Nephron progenitor cell (in vitro differentiated cells): ENCODE measurements at regions not wholly inside any gene's neighbourhood (a gene's known extent, or its start where the extent isn't known, plus 50 kb on each side); places are given as distances from the start of the nearest gene placed in this dataset.

Source experiments
- DNase-seq: peaks from one replicate; pipeline ENCODE4 v3.0.0; 2021
- H3K27ac Mint-ChIP-seq: 2 replicates; pipeline ENCODE4 v1.8.0; 2021; ENCODE audit warnings: mild to moderate bottlenecking, moderate library complexity, mixed read lengths
- H3K27me3 Mint-ChIP-seq: 2 replicates; pipeline ENCODE4 v1.8.0; 2021; ENCODE audit warnings: mild to moderate bottlenecking, low read depth, mixed read lengths; ENCODE audit not compliant: poor library complexity
- H3K36me3 Mint-ChIP-seq: 2 replicates; pipeline ENCODE4 v1.8.0; 2021; ENCODE audit warnings: low read depth, mixed read lengths
- H3K4me1 Mint-ChIP-seq: 2 replicates; pipeline ENCODE4 v1.8.0; 2021; ENCODE audit warnings: mixed read lengths
- H3K4me3 Mint-ChIP-seq: 2 replicates; pipeline ENCODE4 v1.8.0; 2021; ENCODE audit warnings: mild to moderate bottlenecking, moderate library complexity, mixed read lengths
- H3K9me3 Mint-ChIP-seq: 2 replicates; pipeline ENCODE4 v1.8.0; 2021; ENCODE audit warnings: mild to moderate bottlenecking, moderate library complexity, mixed read lengths
- TF ChIP-seq, protein P1 (sequence below): fragments of 200-600 bp; sonication (generic); IDR thresholded peaks from 2 replicates; pipeline ENCODE4 v1.5.0; 2021; ENCODE audit warnings: antibody characterized with exemption

DNA sequence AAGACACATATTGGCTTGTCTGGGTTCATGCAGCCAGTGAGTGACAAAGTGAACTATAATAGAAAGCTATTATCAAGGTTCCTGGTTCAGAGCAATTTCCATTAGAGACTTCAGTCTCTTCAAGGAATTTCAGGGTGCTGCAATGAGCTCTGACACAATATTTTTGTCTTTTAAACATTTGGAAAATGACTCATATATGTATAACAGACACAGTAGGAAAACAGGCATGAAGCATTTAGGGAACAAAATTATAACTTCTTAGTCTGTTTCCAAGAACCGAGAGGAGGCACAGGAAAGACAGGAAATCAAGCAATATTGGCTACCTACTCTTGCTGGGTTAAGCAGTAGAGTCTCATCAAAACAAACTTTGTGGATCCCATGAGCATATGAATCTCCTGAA, 170.4 kb downstream of the PTPRC start:
- Mint-ChIP-seq H3K27ac (no peak overlapping the region), H3K9me3 (peaks cover 16% of the 10 kb centered on the region), H3K36me3 (no peaks in the 10 kb centered on the region), H3K27me3 (no peaks in the 10 kb centered on the region), H3K4me3 (no peak overlapping the region), H3K4me1 (no peaks in the 10 kb centered on the region)
- DNase-seq, result no peak
- TF ChIP-seq, protein P1, sequence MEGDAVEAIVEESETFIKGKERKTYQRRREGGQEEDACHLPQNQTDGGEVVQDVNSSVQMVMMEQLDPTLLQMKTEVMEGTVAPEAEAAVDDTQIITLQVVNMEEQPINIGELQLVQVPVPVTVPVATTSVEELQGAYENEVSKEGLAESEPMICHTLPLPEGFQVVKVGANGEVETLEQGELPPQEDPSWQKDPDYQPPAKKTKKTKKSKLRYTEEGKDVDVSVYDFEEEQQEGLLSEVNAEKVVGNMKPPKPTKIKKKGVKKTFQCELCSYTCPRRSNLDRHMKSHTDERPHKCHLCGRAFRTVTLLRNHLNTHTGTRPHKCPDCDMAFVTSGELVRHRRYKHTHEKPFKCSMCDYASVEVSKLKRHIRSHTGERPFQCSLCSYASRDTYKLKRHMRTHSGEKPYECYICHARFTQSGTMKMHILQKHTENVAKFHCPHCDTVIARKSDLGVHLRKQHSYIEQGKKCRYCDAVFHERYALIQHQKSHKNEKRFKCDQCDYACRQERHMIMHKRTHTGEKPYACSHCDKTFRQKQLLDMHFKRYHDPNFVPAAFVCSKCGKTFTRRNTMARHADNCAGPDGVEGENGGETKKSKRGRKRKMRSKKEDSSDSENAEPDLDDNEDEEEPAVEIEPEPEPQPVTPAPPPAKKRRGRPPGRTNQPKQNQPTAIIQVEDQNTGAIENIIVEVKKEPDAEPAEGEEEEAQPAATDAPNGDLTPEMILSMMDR, result no peak

DNA sequence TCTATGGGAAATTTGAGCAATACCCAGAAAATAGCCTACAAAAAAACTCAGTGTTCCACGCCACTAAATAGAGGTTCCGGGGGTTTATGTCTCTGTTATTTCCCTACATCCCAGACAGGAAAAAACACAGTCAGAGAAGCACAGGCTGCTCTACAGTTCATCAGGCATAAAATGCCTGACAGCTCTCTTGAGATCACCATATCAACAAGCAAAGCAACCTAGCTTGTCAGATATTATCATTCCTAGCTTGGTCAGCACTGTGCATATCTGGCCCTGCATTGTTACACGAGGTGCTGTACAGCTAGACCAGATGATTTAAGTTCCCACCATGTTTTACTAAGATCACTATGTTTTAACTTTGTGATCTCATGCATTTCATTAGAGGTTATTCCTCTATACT, 172.6 kb downstream of the PTPRC start:
- H3K27ac Mint-ChIP-seq, result no peak overlapping the region
- no peaks in the 10 kb centered on the region for H3K36me3 Mint-ChIP-seq
- H3K27me3 Mint-ChIP-seq, result no peaks in the 10 kb centered on the region
- H3K4me1 Mint-ChIP-seq, result no peaks in the 10 kb centered on the region
- no peak overlapping the region for H3K4me3 Mint-ChIP-seq
- H3K9me3 Mint-ChIP-seq, result peaks cover 37% of the 10 kb centered on the region
- TF ChIP-seq, protein P1, result no peak
- no peak for DNase-seq

DNA sequence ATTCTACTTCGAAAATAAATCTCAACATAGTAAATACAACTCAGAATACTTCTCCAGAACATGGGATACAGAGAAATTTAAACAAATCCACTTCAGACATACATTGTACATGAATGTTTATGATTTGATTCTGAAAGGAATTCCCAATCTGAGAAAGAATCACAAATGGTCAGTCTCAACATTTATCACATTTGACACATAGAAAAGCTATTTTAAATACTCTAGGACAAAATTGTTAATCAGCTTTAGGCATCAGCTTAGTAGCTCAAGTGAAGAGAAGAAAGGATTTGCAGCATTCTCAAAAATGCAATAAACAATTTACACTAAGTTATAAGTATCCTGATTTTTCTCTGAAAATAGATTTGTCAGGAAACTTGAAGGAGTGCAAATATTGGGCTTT, 184.8 kb downstream of the PTPRC start:
- TF ChIP-seq, protein P1, result no peak
- no peaks in the 10 kb centered on the region for H3K4me1 Mint-ChIP-seq

GRCh38 chr1:198825254-198825653, 186.4 kb downstream of the PTPRC start:
- DNase-seq, result no peak
- H3K4me3 Mint-ChIP-seq, result no peak overlapping the region
- peaks cover 5% of the 10 kb centered on the region for H3K4me1 Mint-ChIP-seq
- TF ChIP-seq, protein P1, result no peak
- H3K9me3 Mint-ChIP-seq, result no peaks in the 10 kb centered on the region
- no peaks in the 10 kb centered on the region for H3K36me3 Mint-ChIP-seq
- no peak overlapping the region for H3K27ac Mint-ChIP-seq
- peaks cover 4% of the 10 kb centered on the region for H3K27me3 Mint-ChIP-seq

More for the DNA sequence above, 184.8 kb downstream of the PTPRC start:
- Mint-ChIP-seq H3K9me3 (no peaks in the 10 kb centered on the region), H3K4me3 (no peak overlapping the region), H3K27ac (no peak overlapping the region), H3K36me3 (no peaks in the 10 kb centered on the region), H3K27me3 (peaks cover 4% of the 10 kb centered on the region)
- DNase-seq, result no peak

- H3K36me3 Mint-ChIP-seq, result no peaks in the 10 kb centered on the region
- H3K4me3 Mint-ChIP-seq, result no peak overlapping the region
- H3K27ac Mint-ChIP-seq, result no peak overlapping the region
- no peaks in the 10 kb centered on the region for H3K9me3 Mint-ChIP-seq
- TF ChIP-seq, protein P1, result no peak
- no peak for DNase-seq
- H3K4me1 Mint-ChIP-seq, result peaks cover 10% of the 10 kb centered on the region
- peaks cover 4% of the 10 kb centered on the region for H3K27me3 Mint-ChIP-seq
Measured at GRCh38 chr1:198829356-198829755, 190.5 kb downstream of the PTPRC start.

DNA sequence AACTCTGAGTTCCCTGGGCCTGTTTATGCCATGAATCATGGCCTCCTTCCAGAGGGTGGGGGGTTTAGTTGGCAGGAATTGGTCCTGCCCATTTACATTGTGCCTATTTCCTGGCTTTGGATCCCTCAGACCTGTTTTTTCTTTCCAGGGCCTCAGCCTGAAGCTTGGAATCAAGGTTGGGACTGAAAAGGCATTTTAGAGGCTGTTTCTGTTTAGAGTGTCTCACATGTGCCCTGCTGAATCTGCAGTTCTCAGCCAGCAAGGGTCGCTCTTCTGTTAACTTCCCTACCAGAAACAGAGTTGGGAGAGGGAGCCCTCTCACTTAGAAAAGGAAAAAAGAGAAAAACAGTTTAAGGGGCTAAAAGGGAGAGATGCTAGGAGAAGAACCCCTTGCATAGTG, 191.1 kb downstream of the PTPRC start:
- peaks cover 7% of the 10 kb centered on the region for H3K27me3 Mint-ChIP-seq
- H3K27ac Mint-ChIP-seq, result no peak overlapping the region
- H3K4me3 Mint-ChIP-seq, result no peak overlapping the region
- H3K4me1 Mint-ChIP-seq, result peaks cover 10% of the 10 kb centered on the region
- DNase-seq, result no peak
- H3K9me3 Mint-ChIP-seq, result no peaks in the 10 kb centered on the region
- TF ChIP-seq, protein P1, result no peak
- H3K36me3 Mint-ChIP-seq, result no peaks in the 10 kb centered on the region
